ENCODE measurements at regions not wholly inside any gene's neighbourhood (a gene's known extent, or its start where the extent isn't known, plus 50 kb on each side); places are given as distances from the start of the nearest gene placed in this dataset.

DNA sequence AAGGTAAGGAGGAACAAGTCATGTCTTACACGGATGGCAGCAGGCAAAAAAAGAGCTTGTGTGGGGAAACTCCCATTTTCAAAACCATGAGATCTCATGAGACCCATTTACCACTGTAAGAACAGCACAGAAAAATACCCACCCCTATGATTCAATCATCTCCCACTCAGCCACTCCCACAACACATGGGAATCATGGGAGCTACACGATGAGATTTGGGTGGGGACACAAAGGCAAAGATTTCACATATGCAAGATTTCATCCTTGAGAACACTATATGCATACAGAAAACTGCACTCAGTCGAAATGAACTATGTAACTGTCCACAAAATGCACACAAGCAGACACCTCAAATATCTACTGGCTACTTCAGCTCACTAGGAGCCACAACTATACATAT is 480.6 kb upstream of the BTBD3 start:
- no peak overlapping the region for H3K4me3 ChIP-seq (ENCODE audit: low read length)
- TF ChIP-seq, protein P1, sequence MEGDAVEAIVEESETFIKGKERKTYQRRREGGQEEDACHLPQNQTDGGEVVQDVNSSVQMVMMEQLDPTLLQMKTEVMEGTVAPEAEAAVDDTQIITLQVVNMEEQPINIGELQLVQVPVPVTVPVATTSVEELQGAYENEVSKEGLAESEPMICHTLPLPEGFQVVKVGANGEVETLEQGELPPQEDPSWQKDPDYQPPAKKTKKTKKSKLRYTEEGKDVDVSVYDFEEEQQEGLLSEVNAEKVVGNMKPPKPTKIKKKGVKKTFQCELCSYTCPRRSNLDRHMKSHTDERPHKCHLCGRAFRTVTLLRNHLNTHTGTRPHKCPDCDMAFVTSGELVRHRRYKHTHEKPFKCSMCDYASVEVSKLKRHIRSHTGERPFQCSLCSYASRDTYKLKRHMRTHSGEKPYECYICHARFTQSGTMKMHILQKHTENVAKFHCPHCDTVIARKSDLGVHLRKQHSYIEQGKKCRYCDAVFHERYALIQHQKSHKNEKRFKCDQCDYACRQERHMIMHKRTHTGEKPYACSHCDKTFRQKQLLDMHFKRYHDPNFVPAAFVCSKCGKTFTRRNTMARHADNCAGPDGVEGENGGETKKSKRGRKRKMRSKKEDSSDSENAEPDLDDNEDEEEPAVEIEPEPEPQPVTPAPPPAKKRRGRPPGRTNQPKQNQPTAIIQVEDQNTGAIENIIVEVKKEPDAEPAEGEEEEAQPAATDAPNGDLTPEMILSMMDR (conservative IDR thresholded peaks at IDR 0.05; ENCODE audit: low read depth, low read length), result no peak
- DNase-seq (ENCODE audit: low read depth), result no peak

DNA sequence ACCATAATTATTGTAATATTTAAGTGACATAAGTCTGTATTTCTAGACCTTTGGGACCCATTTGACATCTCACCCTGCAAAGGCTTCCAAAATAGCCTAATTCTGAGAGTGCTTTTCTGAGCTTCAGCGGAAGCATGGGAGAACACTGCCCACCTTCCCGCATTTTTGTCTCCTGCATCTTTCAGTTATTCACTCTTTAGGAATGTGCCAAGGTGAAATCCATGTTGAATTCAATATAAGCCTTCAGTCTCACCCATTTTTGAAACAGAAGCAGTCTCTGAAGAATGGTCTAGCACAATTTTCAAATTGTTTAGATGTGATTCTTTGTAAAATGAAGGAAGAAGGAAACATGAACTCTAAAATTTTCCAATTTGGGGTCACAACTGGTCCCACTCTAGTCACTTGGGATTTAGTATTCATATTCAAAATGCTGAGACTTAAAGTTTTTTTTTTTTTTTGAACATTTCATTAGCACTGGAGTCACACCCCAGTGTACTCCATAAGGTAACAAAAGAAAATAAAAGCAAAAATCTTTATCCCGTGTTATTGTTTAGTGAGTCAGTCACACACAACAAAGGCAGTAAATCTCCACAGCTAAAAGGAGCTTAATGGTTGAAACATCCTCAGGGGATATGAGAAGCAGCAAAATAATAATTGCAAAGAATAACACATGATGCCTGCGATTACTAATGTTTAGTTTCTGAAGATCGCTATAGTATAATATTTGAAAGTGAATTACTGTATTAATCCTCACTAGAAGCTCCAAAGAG is 479.9 kb upstream of the BTBD3 start:
- TF ChIP-seq, protein P1 (conservative IDR thresholded peaks at IDR 0.05; ENCODE audit: low read depth, low read length), result no peak
- no peak for DNase-seq (ENCODE audit: low read depth)
- no peak overlapping the region for H3K4me3 ChIP-seq (ENCODE audit: low read length)

DNA sequence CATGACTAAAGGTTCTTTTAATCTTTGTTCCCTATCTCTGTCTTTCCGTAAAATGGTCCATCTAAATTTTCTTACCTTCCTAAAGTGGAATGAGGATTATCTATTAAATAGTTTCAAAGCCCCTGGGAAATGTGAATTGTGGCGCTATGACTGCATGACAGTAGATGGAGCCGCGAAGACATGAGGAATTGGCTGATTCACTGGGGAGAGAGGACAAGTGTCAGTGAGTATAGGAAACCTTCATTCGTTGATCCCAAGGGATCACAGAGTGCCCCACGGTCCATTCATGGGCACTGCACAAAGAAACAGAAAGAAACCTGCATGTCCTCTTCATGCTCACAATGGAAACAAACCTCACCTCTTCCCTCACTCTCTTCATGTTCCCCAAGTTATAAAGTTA is 479.3 kb upstream of the BTBD3 start:
- DNase-seq (ENCODE audit: low read depth), result no peak
- H3K4me3 ChIP-seq (ENCODE audit: low read length), result no peak overlapping the region
- TF ChIP-seq, protein P1 (conservative IDR thresholded peaks at IDR 0.05; ENCODE audit: low read depth, low read length), result no peak

DNA sequence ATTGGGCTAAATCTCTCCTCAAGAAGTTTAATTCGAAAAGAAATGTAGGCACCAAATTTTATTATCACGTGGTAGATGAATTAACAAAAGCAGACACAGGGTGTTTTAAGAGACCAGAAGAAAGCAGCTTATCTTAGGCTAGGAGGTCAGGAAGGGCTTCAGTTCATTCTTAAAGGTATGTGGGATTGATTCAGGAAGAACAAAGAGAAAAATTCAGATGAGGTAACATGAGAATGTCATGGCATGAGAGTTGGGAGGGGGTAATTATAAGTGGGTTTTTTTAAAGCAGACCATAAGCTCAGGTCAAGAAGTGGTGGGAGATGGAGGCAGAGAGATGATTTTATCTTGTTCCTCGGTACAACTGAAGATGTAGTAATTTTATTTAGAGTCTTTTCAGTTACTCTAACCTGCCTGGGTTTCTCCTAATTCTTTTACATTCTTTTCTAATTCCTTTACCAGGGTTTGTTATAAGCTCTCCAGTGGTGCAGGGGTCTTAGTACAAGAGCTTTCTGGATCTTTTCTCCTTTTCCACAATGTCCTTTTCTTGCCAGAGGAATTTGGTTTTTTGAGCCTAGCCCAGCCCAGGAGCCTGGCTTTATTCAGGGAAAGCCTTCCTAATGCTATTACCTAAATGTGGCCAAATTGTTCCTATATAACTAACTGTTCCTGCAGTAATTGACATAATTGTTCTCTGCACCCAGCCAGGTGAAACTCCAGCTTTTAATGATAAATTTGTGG is 474.1 kb upstream of the BTBD3 start:
- DNase-seq (ENCODE audit: low read depth), result no peak
- TF ChIP-seq, protein P1 (conservative IDR thresholded peaks at IDR 0.05; ENCODE audit: low read depth, low read length), result no peak
- H3K4me3 ChIP-seq (ENCODE audit: low read length), result no peak overlapping the region

DNA sequence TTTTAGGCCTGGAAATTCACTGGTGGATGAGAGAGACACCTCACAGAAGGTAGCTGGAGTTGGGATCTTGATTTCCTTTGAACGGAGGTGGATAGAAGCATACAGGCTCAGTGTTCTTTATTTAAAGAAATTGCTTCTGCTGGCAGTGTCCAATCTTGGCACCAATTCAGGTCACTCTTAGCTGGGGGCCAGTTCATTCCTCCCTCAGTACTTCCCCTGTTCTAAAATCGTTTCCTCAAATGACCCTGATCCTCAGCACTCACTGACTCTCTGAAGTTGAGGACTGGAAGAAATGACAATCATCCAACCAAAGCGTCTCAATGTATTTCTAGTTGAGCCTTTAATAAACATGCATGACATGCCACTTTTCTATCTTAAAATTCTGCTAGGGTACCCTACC is 472.5 kb upstream of the BTBD3 start:
- TF ChIP-seq, protein P1 (conservative IDR thresholded peaks at IDR 0.05; ENCODE audit: low read depth, low read length), result no peak
- H3K4me3 ChIP-seq (ENCODE audit: low read length), result no peak overlapping the region

DNA sequence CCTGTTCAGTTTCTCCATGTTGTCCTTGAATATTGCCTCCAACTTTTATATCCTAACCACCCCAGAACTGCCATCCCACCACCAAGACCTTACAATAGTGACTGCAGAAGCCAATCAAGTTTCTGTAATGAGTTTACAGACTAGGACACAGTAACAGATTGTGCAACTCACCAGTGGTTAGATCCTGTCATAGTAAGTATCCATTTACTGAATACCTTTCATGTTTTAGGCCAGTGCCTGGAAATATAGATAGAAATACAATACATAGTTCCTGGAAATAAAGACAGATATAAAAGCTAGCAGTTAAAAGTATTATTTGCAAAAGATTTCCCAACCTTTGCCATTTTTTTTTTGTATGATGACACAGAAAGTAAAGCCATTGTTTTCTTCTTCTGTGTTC is 471.8 kb upstream of the BTBD3 start:
- DNase-seq (ENCODE audit: low read depth), result no peak
- TF ChIP-seq, protein P1 (conservative IDR thresholded peaks at IDR 0.05; ENCODE audit: low read depth, low read length), result no peak
- no peak overlapping the region for H3K4me3 ChIP-seq (ENCODE audit: low read length)

More for the DNA sequence above, 472.5 kb upstream of the BTBD3 start:
- no peak for DNase-seq (ENCODE audit: low read depth)
